GM10248 (cell line): ENCODE measurements at regions not wholly inside any gene's neighbourhood (a gene's known extent, or its start where the extent isn't known, plus 50 kb on each side); places are given as distances from the start of the nearest gene placed in this dataset.
"Not testable (repeated sequence)": the region's sequence is repeated elsewhere in the genome, so short reads cannot be mapped to it uniquely, and the experiment has no call there.

Source experiments
- CTCF ChIA-PET: fragments of 300-600 bp; sonication (Branson Sonifier 250); formaldehyde crosslinking; extraction: SDS; loops from one replicate; lab custom pipeline; 2021; ENCODE audit warnings: antibody characterized with exemption; lab: Yijun Ruan, JAX
- POLR2A ChIA-PET: fragments of 350-650 bp; sonication (Branson Sonifier 250); formaldehyde crosslinking; extraction: SDS; loops from one replicate; lab custom pipeline; 2020; ENCODE audit warnings: antibody characterized with exemption; lab: Yijun Ruan, JAX
- DNase-seq: peaks from one replicate; pipeline ENCODE4 v3.0.0; 2012; ENCODE audit errors: extremely low spot score
- CTCF ChIP-seq: IDR thresholded peaks from 2 replicates; pipeline ENCODE4 v1.5.1; 2012; ENCODE audit warnings: mild to moderate bottlenecking, low read depth; ENCODE audit errors: extremely low read depth, missing control alignments, control extremely low read depth

- CTCF ChIA-PET: no interaction called here
- DNase-seq: no peak
- no peak for TF ChIP-seq CTCF
These were observed 205.8 kb upstream of the WSB1 start for GRCh38 chr17:27087935-27088766.

GRCh38 chr17:27088767-27089078 is 205.2 kb upstream of the WSB1 start:
- CTCF ChIA-PET: no interaction called here
- POLR2A ChIA-PET: no interaction called here
- no peak for TF ChIP-seq CTCF
- no peak for DNase-seq

More at GRCh38 chr17:27087935-27088766, 205.8 kb upstream of the WSB1 start:
- POLR2A ChIA-PET: no interaction called here

- POLR2A ChIA-PET, CTCF ChIA-PET, DNase-seq: not testable (repeated sequence)
These were observed 204.6 kb upstream of the WSB1 start for GRCh38 chr17:27089079-27089928.

- POLR2A ChIA-PET: no interaction called here
- CTCF ChIA-PET: no interaction called here
- no peak for DNase-seq
- TF ChIP-seq CTCF: no peak
These were observed 204.0 kb upstream of the WSB1 start for GRCh38 chr17:27089929-27090247.

GRCh38 chr17:27090450-27091042 is 203.4 kb upstream of the WSB1 start:
- CTCF ChIA-PET: interaction anchor here (0.9 kb wide), 1 partner anchor 9 kb away, joined by 4 read pairs; no protein-coding TSS in a partner anchor
- DNase-seq, POLR2A ChIA-PET: not testable (repeated sequence)

- ChIA-PET POLR2A (no interaction called here), CTCF (interaction anchor here (0.9 kb wide), 1 partner anchor 10 kb away, joined by 4 read pairs; no protein-coding TSS in a partner anchor)
- TF ChIP-seq CTCF: no peak
- DNase-seq: no peak
These were observed 202.8 kb upstream of the WSB1 start for GRCh38 chr17:27091043-27091497.

- POLR2A ChIA-PET, CTCF ChIA-PET, DNase-seq: not testable (repeated sequence)
These were observed 199.7 kb upstream of the WSB1 start for GRCh38 chr17:27094179-27094578.

- POLR2A ChIA-PET, DNase-seq, CTCF ChIA-PET: not testable (repeated sequence)
These were observed 198.1 kb upstream of the WSB1 start for GRCh38 chr17:27095821-27096220.

- CTCF ChIA-PET, DNase-seq, POLR2A ChIA-PET: not testable (repeated sequence)
These were observed 194.6 kb upstream of the WSB1 start for GRCh38 chr17:27099266-27099665.

GRCh38 chr17:27104605-27105221 is 189.2 kb upstream of the WSB1 start:
- DNase-seq, POLR2A ChIA-PET, CTCF ChIA-PET: not testable (repeated sequence)
